Activated effector memory CD4-positive, alpha-beta T cell treated with anti-CD3 and anti-CD28 coated beads, Interleukin-2, amount 50 U/mL, for 16 hours (primary cell): ENCODE measurements at regions not wholly inside any gene's neighbourhood (a gene's known extent, or its start where the extent isn't known, plus 50 kb on each side); places are given as distances from the start of the nearest gene placed in this dataset.
A peak's percentile ranks its signal among the peaks of the same experiment; 100 is the strongest.

Experiments used
- DNase-seq: peaks from one replicate; pipeline ENCODE4 v3.0.0-alpha.2; 2020

DNA sequence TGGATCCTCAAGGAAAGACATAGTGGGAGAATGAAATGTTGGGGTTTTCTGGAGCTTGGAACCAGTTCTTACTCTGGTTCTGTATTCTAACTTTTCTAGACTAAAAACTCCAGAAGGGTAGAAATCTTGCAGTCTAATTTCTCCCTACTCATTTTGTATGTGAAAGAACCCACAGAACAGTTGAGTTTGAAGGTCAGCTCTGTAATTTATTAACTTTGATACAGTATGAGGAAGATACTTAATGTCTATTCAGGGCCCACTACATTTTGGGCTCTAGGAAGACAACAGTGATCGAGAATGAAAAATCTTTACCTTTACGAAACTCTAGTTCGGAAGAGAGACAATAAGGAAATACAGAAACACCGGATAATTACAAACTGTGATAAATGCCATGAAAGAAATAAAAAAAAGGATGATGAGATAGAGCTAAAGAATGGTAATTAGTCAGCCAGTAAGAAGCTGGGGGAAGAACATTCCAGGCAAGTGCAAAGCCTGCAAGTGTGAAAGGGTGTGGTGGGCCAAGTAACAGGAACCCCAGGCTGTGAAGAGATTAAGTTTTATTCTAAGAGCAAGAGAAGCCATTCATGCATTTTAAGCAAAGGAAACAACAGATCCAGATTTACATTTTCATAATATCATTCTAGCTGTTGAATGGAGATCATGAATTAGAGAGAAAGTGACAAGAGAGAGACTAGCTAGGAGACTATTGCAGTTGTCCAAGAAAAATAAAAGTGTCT is 159.9 kb upstream of the HMCN1 start:
- DNase-seq = no peak

DNA sequence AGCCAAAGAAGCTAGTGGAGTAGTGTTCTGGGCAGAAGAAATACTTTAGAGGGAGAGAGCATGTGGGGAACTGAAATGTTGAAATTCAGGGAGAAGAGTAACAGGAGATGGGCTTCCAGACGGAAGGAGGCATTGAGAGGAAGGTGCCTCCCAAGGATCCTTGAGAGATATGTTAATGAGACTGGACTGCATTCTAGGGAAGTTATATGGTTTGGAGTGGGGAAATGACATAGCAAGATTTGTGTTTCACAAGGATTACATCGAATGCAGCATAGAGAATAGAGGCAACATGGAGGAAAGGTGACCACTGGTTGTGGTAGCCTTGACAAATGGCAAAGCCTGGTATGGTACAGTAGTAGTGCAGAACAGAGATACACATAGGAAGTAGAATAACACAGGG is 160.5 kb upstream of the HMCN1 start:
- no peak for DNase-seq

DNA sequence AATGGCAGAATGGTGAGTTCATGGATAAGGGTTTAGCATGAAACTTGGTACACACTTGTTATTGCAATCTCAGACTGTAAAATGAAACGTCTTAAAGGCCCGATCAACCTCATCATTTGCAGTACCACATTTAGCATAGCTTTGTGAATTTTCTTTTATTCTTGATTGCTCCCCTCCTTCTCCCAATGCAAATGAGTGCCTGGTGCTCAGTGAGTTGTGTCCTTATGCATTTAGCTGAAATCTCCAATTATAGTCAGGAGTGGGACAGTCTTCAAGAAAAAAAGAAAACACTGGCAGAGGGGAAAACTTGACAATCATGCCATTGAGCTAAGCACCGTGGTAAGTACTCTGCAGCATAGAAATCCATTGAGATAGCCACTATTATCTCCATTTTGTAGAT is 161.0 kb upstream of the HMCN1 start:
- DNase-seq = no peak

DNA sequence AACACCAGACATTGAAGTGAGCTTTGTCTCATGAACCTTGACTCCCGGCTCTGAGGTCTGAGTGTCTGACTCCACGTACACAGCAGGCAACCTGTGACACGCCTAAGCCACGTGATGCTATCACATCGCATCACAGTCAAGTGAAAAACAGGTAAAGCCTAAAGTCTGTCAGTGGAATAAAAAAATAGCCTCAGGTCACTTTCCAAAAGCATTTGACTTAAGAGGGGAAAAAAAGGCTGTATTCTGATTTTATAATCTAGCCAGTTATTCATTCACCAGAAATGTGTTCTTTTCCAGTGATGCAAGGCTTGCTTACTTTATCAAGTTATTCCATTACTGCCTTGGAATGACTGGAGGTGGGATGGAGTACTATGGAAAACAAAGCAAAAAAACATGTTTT is 163.2 kb upstream of the HMCN1 start:
- no peak for DNase-seq

- no peak for DNase-seq
Measured at GRCh38 chr1:185568155-185569123, 165.8 kb upstream of the HMCN1 start.

DNA sequence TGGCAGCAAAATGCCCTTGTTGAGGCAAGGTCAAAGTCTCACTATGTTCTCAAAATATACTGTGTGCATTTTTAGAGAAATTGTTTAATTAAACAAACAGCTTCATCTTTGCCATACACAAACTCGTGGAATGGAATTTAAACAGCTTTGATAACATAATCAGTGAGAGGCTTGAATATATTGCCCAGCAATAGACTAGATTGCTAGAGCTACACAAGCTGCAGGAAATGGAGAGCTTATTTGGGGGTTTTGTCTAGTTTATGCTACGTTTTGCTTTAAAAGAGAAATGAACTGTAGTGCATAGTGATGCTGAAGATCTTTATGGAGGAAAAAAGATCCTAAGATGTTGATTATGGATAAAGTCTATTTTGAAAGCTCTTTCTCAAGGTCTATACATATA is 166.8 kb upstream of the HMCN1 start:
- DNase-seq = no peak

DNA sequence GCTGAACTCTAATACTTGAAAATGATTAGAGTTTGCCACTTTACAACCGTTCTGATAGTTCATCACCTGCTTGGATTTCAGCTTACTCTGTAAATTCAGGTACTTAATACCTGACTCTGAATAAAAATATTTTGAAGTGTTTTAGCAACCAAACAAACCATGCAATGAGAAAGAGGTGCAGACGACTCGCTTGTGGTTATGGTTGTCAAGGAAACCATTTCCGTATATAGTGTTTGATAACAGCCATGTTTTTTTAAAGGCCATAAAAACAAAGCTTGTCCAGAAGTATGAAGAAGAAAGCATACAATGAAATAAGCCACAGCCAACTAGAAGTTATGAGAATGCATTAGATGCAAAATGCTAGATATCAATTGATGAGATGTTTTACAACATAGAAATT is 167.2 kb upstream of the HMCN1 start:
- DNase-seq = peak; percentile 69

- DNase-seq = no peak
Measured at GRCh38 chr1:185565302-185565701, 168.9 kb upstream of the HMCN1 start.

- no peak for DNase-seq
Measured at GRCh38 chr1:185564816-185565215, 169.4 kb upstream of the HMCN1 start.

- DNase-seq = no peak
Measured at GRCh38 chr1:185562461-185563359, 171.5 kb upstream of the HMCN1 start.

GRCh38 chr1:185561629-185562028 is 172.6 kb upstream of the HMCN1 start:
- DNase-seq = no peak

- DNase-seq = no peak
Measured at GRCh38 chr1:185560760-185561159, 173.4 kb upstream of the HMCN1 start.

DNA sequence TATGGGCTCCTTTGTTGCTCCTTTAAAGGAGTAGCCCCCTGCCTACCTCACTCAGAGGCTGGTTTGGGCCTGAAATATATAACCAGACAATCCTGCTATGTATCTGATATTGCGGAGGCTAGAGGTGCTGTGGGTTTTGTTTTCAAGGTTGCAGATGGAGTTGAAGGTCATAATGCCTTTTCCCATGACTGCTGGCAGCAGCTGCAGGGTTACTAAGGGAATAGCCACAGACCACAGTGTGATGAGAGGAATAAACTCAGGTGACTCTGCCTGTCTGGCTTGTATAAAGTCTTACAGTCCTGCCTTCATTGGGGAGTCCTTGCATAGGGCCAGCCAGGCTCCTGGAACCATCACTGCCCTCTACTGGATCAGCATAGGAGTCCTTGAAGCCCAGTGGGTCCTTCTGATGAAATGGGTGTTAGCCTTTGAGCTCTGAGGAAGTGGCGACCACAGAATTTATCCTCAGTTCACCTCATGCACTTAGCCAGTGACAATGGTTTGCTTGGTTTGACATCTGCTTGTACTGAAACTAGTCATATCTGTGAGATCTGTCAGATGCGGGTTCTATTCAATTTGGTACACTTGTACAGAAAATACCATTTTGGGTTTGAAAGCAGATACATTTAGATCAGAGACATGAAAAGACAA is 174.4 kb upstream of the HMCN1 start:
- DNase-seq = peak; percentile 75

DNA sequence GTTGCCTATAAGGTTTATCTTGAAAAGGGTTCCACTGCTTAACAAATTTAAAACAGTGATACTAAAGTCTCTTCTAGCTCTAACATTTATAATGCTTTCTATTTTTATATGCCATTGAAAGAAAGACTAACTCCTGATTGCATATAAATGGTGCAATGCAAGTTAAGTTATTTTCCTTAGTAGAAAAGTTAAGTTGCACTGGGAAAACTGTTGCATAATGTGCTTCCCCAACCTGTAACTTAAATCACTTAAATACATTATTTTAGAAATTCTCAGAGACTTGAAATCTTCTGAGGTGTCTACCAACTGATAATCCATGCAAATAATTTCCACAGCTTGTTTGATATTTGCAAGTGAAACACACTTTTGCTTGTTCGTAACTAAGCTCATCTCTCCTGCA is 175.0 kb upstream of the HMCN1 start:
- DNase-seq = no peak

- no peak for DNase-seq
Measured at GRCh38 chr1:185556561-185556960, 177.6 kb upstream of the HMCN1 start.

DNA sequence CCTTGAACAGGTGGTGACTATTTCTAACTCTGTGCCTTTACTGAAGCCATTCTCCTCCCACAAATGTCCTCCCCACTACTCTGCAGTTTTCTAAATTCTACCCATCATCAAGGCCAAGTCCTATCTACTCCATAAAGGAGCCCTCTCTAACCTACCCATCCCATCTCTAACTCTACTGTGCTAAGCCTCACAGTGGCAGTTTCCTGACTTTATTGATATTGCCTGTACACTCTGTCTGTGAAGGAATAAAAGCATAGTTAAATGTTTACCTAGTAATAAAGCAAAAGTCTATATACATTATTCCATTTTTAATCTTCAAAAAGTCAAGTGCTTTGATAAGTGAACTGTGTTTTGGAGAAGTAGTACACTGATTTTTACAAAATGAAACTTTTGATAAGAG is 178.4 kb upstream of the HMCN1 start:
- DNase-seq = no peak

GRCh38 chr1:185551008-185551407 is 183.2 kb upstream of the HMCN1 start:
- no peak for DNase-seq

DNA sequence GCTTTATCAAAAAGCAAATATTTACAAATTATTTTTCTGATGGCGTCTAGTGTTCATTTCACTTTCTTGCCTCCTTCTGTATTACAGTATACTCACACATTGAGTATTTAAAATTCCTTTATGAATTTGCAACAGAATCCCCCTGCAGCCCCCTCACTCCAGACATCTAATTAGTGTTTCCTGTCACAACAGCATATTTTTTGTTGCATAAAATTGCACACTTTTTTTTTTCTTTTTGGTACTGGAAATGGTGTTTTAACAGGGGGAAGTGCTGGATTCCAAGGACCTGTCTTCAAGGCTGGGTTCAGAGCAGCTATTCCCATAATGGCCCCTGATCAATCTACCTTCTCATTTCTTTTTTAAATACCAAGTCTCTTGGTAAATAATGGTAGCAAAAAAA is 184.3 kb upstream of the HMCN1 start:
- no peak for DNase-seq

- DNase-seq = no peak
Measured at GRCh38 chr1:185546029-185546428, 188.2 kb upstream of the HMCN1 start.

GRCh38 chr1:185541871-185542301 is 192.3 kb upstream of the HMCN1 start:
- DNase-seq = no peak

GRCh38 chr1:185540295-185540694 is 193.9 kb upstream of the HMCN1 start:
- DNase-seq = no peak

GRCh38 chr1:185539277-185539943 is 194.8 kb upstream of the HMCN1 start:
- DNase-seq = no peak
